ENCODE measurements at regions not wholly inside any gene's neighbourhood (a gene's known extent, or its start where the extent isn't known, plus 50 kb on each side); places are given as distances from the start of the nearest gene placed in this dataset.

DNA sequence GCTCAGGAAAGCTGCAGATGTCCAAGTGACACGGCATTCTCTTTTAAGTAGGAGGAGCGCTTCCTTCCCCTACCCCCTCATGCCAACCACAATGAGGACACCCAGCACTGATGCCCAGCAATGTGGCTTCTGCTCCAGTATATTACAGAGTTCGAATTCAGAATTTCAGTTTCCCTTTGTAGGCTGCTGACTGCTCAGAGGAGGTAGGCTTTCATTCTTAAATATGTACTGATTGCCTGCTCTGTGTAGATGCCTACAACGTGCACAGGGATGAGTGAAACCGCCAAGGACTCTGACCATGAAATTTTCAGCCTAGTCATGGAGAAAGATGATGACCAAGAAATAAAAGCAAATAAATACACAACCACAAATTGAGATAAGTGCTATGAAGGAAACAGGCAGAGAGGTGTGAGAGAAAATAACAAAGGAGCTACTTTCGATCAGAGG lies 50.9 kb upstream of the TNFAIP3 start (continued):
- TF ChIP-seq, protein P1, sequence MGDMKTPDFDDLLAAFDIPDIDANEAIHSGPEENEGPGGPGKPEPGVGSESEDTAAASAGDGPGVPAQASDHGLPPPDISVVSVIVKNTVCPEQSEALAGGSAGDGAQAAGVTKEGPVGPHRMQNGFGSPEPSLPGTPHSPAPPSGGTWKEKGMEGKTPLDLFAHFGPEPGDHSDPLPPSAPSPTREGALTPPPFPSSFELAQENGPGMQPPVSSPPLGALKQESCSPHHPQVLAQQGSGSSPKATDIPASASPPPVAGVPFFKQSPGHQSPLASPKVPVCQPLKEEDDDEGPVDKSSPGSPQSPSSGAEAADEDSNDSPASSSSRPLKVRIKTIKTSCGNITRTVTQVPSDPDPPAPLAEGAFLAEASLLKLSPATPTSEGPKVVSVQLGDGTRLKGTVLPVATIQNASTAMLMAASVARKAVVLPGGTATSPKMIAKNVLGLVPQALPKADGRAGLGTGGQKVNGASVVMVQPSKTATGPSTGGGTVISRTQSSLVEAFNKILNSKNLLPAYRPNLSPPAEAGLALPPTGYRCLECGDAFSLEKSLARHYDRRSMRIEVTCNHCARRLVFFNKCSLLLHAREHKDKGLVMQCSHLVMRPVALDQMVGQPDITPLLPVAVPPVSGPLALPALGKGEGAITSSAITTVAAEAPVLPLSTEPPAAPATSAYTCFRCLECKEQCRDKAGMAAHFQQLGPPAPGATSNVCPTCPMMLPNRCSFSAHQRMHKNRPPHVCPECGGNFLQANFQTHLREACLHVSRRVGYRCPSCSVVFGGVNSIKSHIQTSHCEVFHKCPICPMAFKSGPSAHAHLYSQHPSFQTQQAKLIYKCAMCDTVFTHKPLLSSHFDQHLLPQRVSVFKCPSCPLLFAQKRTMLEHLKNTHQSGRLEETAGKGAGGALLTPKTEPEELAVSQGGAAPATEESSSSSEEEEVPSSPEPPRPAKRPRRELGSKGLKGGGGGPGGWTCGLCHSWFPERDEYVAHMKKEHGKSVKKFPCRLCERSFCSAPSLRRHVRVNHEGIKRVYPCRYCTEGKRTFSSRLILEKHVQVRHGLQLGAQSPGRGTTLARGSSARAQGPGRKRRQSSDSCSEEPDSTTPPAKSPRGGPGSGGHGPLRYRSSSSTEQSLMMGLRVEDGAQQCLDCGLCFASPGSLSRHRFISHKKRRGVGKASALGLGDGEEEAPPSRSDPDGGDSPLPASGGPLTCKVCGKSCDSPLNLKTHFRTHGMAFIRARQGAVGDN (IDR thresholded peaks at IDR 0.05), result peak; percentile 54; the same call in 1 of the 2 replicates
- TF ChIP-seq RUNX3 (IDR thresholded peaks at IDR 0.05; ENCODE audit: low read length), result peak; percentile 69

DNA sequence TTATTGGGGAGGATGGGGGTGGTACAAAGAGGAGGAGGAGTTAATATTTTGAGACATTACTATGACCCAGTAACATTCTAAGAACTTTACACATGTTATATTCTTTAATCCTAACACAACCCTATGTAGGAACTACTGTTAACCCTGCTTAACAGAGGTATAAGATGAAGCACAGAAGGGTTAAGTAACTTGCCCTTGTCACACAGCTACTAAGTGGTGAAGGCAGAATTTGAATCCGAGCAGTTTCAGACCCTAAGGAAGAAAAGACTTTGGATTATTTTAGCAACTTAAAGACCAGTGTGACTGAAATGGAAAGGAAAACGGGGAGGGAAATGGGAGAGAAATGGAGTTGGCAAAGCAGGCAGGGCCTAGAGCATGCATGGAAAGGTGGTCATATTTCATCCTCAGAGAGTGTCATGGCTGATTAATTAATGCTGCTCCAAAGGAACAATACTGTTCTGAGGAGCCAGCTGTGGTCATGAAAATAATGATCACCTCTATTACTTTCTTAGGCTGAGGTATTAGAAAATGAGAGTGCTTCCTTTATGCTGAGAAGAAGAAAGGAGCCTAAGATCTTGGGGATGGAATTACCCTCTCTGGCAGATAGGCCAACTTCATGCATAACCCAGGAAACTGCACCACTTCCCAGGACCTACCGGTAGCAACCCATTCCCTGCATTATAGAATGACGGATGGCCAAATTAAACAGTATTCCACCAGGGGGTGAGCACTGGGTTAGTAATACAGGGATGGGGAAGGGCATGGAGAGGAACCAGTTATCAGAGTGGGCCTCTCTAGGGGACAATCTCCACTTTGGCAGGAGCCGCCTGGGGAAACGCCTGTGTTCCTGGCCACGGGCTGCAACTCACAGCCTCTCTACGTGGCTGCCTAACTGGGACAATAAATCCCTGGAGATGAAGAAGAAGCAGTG lies 50.1 kb upstream of the TNFAIP3 start:
- FAIRE-seq (no peak), ATAC-seq (no peak; the same call in 2 of the 3 replicates), DNase-seq (ENCODE audit: low read depth, low spot score) (no peak)
- 87% methylated on average over 8 of the region's 8 CpGs for WGBS (ENCODE audit: insufficient coverage, insufficient replicate concordance, low lambda C conversion rate, missing lambda C conversion rate)
- Histone ChIP-seq H3K9ac (ENCODE audit: control insufficient read depth, insufficient read depth, low read length) (no peak overlapping the region), H3K27ac (ENCODE audit: control insufficient read depth, insufficient read depth) (no peak overlapping the region; the same call in 1 of the 2 replicates), H2AFZ (ENCODE audit: control insufficient read depth, low read depth, low read length) (peak overlapping the region; percentile 30), H3K4me3 (no peak overlapping the region), H3K27me3 (replicated peaks in 1 of 2; ENCODE audit: control insufficient read depth in 2 of 2, insufficient read depth in 2 of 2, low read length in 1 of 2) (no peaks in the 10 kb centered on the region), H3K9me3 (replicated peaks; ENCODE audit: control insufficient read depth, insufficient read depth, low read length) (peaks cover 2% of the 10 kb centered on the region; the same call in 1 of the 3 replicates), H3K79me2 (ENCODE audit: control insufficient read depth, insufficient read depth, low read length) (no peaks in the 10 kb centered on the region), H3K4me1 (ENCODE audit: control insufficient read depth, insufficient read depth, low read length) (peaks cover 36% of the 10 kb centered on the region), H4K20me1 (ENCODE audit: control insufficient read depth, insufficient read depth) (no peaks in the 10 kb centered on the region), H3K36me3 (ENCODE audit: control insufficient read depth in 2 of 2, insufficient read depth in 2 of 2, low read length in 1 of 2) (no peaks in the 10 kb centered on the region), H3K4me2 (ENCODE audit: control insufficient read depth, insufficient read depth) (no peak overlapping the region; the same call in 1 of the 2 replicates)
- intact Hi-C loops (cut with micrococcal nuclease; ENCODE audit: unreplicated experiment) (no loop called here), in situ Hi-C loops (cut with MboI) (no loop called here)
- ChIA-PET POLR2A (interaction anchor here (0.6 to 1.8 kb wide), 8 partner anchors 9 to 51 kb away, joined by 3 to 10 read pairs (median 5); no protein-coding TSS in a partner anchor), CTCF (interaction anchor here (0.9 to 1.9 kb wide), 5 partner anchors 8 to 122 kb away, joined by 3 to 14 read pairs (median 3); no protein-coding TSS in a partner anchor), SMC1A (ENCODE audit: uncharacterized antibody, unreplicated experiment) (interaction anchor here (0.7 to 2.7 kb wide), 17 partner anchors 9 to 109 kb away, joined by 3 to 15 read pairs (median 4); partner anchors contain the start of gene TNFAIP3), RAD21 (ENCODE audit: unreplicated experiment) (interaction anchor here (0.7 to 4.2 kb wide), 14 partner anchors 8 to 122 kb away, joined by 3 to 12 read pairs (median 4); no protein-coding TSS in a partner anchor)
- TF ChIP-seq, protein P2, sequence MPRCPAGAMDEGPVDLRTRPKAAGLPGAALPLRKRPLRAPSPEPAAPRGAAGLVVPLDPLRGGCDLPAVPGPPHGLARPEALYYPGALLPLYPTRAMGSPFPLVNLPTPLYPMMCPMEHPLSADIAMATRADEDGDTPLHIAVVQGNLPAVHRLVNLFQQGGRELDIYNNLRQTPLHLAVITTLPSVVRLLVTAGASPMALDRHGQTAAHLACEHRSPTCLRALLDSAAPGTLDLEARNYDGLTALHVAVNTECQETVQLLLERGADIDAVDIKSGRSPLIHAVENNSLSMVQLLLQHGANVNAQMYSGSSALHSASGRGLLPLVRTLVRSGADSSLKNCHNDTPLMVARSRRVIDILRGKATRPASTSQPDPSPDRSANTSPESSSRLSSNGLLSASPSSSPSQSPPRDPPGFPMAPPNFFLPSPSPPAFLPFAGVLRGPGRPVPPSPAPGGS (IDR thresholded peaks at IDR 0.05; ENCODE audit: borderline replicate concordance, insufficient read depth, low read depth, low read length, poor library complexity, severe bottlenecking), result no peak
- TF ChIP-seq IKZF1 (conservative IDR thresholded peaks at IDR 0.05), result 0 out of 2 replicates have a peak, but pooled peaks have one; percentile 15
- TF ChIP-seq PAX5 (IDR thresholded peaks at IDR 0.05; ENCODE audit: borderline replicate concordance, low read depth, low read length), result no peak
- BruUV-seq (replicated peaks), result no TSS peak
